CD4-positive, alpha-beta T cell (primary cell): ENCODE measurements at regions not wholly inside any gene's neighbourhood (a gene's known extent, or its start where the extent isn't known, plus 50 kb on each side); places are given as distances from the start of the nearest gene placed in this dataset.

Source experiments
- ATAC-seq: fragments of 200-7000 bp; cut with Tn5 transposase; one replicate; pipeline ENCODE4 v1.10.0; 2022; ENCODE audit warnings: mild to moderate bottlenecking; ENCODE audit not compliant: poor library complexity
- CTCF ChIA-PET: fragments of 350-600 bp; sonication (Branson Sonifier 250); formaldehyde crosslinking; loops from one replicate; lab custom pipeline; 2021; ENCODE audit warnings: antibody characterized with exemption, inconsistent platforms; lab: Charles Lee
- POLR2A ChIA-PET: fragments of 350-600 bp; sonication (Branson Sonifier 250); formaldehyde crosslinking; loops from one replicate; lab custom pipeline; 2021; ENCODE audit warnings: antibody characterized with exemption, inconsistent platforms; lab: Charles Lee
- DNase-seq, 14 experiments: peaks; one replicate each; pipeline ENCODE4 v3.0.0-alpha.2; 2013 to 2020; ENCODE audit warnings: mixed read lengths in 2 of 14
- H3K27ac ChIP-seq, 2 donors: one replicate each; pipeline versions ENCODE4 v1.5.1 to v1.7.0; 2013; ENCODE audit warnings: low read length in 2 of 2, low read depth in 1 of 2, mild to moderate bottlenecking in 1 of 2
- H3K27me3 ChIP-seq, 2 experiments: 1 replicate in 1 of 2; 2 replicates in 1 of 2; pipeline versions ENCODE4 v1.6.1 to v1.7.0; 2013; ENCODE audit warnings: low read length in 2 of 2, control low read depth in 1 of 2, mild to moderate bottlenecking in 1 of 2, moderate library complexity in 1 of 2; ENCODE audit not compliant: insufficient read depth in 2 of 2, control insufficient read depth in 1 of 2
- H3K36me3 ChIP-seq: one replicate; pipeline ENCODE4 v1.6.1; 2013; ENCODE audit warnings: low read length, control low read depth; ENCODE audit not compliant: insufficient read depth
- H3K4me1 ChIP-seq: one replicate; pipeline ENCODE4 v1.6.1; 2013; ENCODE audit warnings: low read length, control low read depth; ENCODE audit not compliant: insufficient read depth
- H3K4me3 ChIP-seq: one replicate; pipeline ENCODE4 v1.5.1; 2013; ENCODE audit warnings: mild to moderate bottlenecking, low read length, moderate library complexity
- H3K9me3 ChIP-seq, 2 experiments: 1 replicate in 1 of 2; 2 replicates in 1 of 2; pipeline versions ENCODE4 v1.6.1 to v1.7.0; 2013; ENCODE audit warnings: low read length in 2 of 2, mild to moderate bottlenecking in 2 of 2, control low read depth in 1 of 2, moderate library complexity in 1 of 2; ENCODE audit not compliant: control insufficient read depth in 1 of 2, insufficient read depth in 1 of 2
- H3K27ac Mint-ChIP-seq: one replicate; pipeline ENCODE4 v1.8.0; 2020; ENCODE audit warnings: mixed read lengths
- H3K27me3 Mint-ChIP-seq: one replicate; pipeline ENCODE4 v1.8.0; 2021; ENCODE audit warnings: mixed read lengths
- H3K36me3 Mint-ChIP-seq: one replicate; pipeline ENCODE4 v1.8.0; 2021; ENCODE audit warnings: low read depth, mixed read lengths
- H3K4me1 Mint-ChIP-seq: one replicate; pipeline ENCODE4 v1.8.0; 2021; ENCODE audit warnings: low read depth, mixed read lengths
- H3K4me3 Mint-ChIP-seq: one replicate; pipeline ENCODE4 v1.8.0; 2020; ENCODE audit warnings: mild to moderate bottlenecking, mixed read lengths
- H3K9me3 Mint-ChIP-seq: one replicate; pipeline ENCODE4 v1.8.0; 2020; ENCODE audit warnings: mixed read lengths
- intact Hi-C, 2 experiments: fragments of 100-400 bp; cut with DNase I in 1 of 2; cut with micrococcal nuclease in 1 of 2; formaldehyde crosslinking; loops; one replicate each; pipeline versions ENCODE4 v1.15.1 to v1.9.0; 2023 to 2025; cut with DNase I, micrococcal nuclease
- TF ChIP-seq, protein P1 (sequence below): fragments of 200-600 bp; IDR thresholded peaks from one replicate; pipeline ENCODE4 v1.8.0; 2022; ENCODE audit warnings: antibody characterized with exemption, mild to moderate bottlenecking

GRCh38 chr15:81781395-81781794 lies 264.4 kb downstream of the MEX3B start:
- Histone ChIP-seq H3K9me3 (no peaks in the 10 kb centered on the region), H3K36me3 (no peaks in the 10 kb centered on the region), H3K4me1 (no peaks in the 10 kb centered on the region), H3K27ac (no peak overlapping the region), H3K27me3 (no peaks in the 10 kb centered on the region), H3K4me3 (no peak overlapping the region)
- TF ChIP-seq, protein P1, sequence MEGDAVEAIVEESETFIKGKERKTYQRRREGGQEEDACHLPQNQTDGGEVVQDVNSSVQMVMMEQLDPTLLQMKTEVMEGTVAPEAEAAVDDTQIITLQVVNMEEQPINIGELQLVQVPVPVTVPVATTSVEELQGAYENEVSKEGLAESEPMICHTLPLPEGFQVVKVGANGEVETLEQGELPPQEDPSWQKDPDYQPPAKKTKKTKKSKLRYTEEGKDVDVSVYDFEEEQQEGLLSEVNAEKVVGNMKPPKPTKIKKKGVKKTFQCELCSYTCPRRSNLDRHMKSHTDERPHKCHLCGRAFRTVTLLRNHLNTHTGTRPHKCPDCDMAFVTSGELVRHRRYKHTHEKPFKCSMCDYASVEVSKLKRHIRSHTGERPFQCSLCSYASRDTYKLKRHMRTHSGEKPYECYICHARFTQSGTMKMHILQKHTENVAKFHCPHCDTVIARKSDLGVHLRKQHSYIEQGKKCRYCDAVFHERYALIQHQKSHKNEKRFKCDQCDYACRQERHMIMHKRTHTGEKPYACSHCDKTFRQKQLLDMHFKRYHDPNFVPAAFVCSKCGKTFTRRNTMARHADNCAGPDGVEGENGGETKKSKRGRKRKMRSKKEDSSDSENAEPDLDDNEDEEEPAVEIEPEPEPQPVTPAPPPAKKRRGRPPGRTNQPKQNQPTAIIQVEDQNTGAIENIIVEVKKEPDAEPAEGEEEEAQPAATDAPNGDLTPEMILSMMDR, result no peak
- Mint-ChIP-seq H3K4me1 (peaks cover 7% of the 10 kb centered on the region), H3K27ac (no peak overlapping the region), H3K36me3 (no peaks in the 10 kb centered on the region), H3K27me3 (peaks cover 32% of the 10 kb centered on the region), H3K9me3 (no peaks in the 10 kb centered on the region), H3K4me3 (no peak overlapping the region)
- intact Hi-C loops, result no loop called here
- DNase-seq, result no peak
- POLR2A ChIA-PET, result no interaction called here
- CTCF ChIA-PET, result no interaction called here
- ATAC-seq, result no peak

- Histone ChIP-seq H3K4me1 (no peaks in the 10 kb centered on the region), H3K27me3 (no peaks in the 10 kb centered on the region), H3K9me3 (no peaks in the 10 kb centered on the region), H3K27ac (no peak overlapping the region), H3K36me3 (no peaks in the 10 kb centered on the region), H3K4me3 (no peak overlapping the region)
- Mint-ChIP-seq H3K27me3 (peaks cover 30% of the 10 kb centered on the region), H3K4me3 (no peak overlapping the region), H3K9me3 (no peaks in the 10 kb centered on the region), H3K4me1 (peaks cover 7% of the 10 kb centered on the region), H3K36me3 (no peaks in the 10 kb centered on the region), H3K27ac (no peak overlapping the region)
- DNase-seq (no peak), ATAC-seq (no peak)
- ChIA-PET CTCF (no interaction called here), POLR2A (no interaction called here)
- intact Hi-C loops, result no loop called here
- TF ChIP-seq, protein P1, result no peak
These were observed 264.9 kb downstream of the MEX3B start for GRCh38 chr15:81780966-81781365.

DNA sequence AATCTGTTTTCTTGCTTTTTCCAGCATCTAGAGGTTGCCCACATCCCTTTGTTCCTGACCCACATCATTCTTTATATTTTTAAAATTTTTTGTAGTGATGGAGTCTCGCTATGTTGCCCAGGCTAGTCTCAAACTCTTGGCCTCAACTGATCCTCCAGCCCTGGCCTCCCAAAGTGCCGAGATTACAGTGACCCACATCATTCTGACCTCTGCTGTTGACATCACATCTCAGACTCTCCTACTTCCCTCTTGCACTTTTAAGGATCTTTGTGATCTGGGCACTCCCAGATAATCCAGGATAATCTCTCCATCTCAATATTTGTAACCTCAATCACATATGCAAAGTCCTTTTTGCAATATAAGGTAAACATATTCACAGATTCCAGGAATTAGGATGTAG lies 266.6 kb downstream of the MEX3B start:
- Mint-ChIP-seq H3K9me3 (no peaks in the 10 kb centered on the region), H3K27ac (no peak overlapping the region), H3K36me3 (no peaks in the 10 kb centered on the region), H3K27me3 (peaks cover 20% of the 10 kb centered on the region), H3K4me1 (peaks cover 7% of the 10 kb centered on the region), H3K4me3 (no peak overlapping the region)
- POLR2A ChIA-PET, result no interaction called here
- H3K27ac ChIP-seq, result no peak overlapping the region
- TF ChIP-seq, protein P1, result no peak
- H3K9me3 ChIP-seq, result no peaks in the 10 kb centered on the region
- H3K36me3 ChIP-seq, result no peaks in the 10 kb centered on the region
- no peaks in the 10 kb centered on the region for H3K4me1 ChIP-seq
- ATAC-seq, result no peak
- no peaks in the 10 kb centered on the region for H3K27me3 ChIP-seq
- CTCF ChIA-PET, result no interaction called here
- DNase-seq, result no peak
- intact Hi-C loops, result no loop called here
- H3K4me3 ChIP-seq, result no peak overlapping the region
